Endothelial cell of umbilical vein (primary cell): ENCODE measurements at regions not wholly inside any gene's neighbourhood (a gene's known extent, or its start where the extent isn't known, plus 50 kb on each side); places are given as distances from the start of the nearest gene placed in this dataset.

Experiments
- BruUV-seq: library from RNA; stranded (reverse); fragments of 400-500 nt; replicated peaks from 2 replicates; lab custom pipeline; 2021; lab: Mats Ljungman, UMichigan
- CTCF ChIA-PET: fragments of 300-600, 350-600 bp; sonication (Branson Sonifier 250); formaldehyde crosslinking; loops from one replicate; lab custom pipeline; 2021; ENCODE audit warnings: antibody characterized with exemption, inconsistent platforms; lab: Charles Lee
- POLR2A ChIA-PET: fragments of 300-600, 350-600 bp; sonication (Branson Sonifier 250); formaldehyde crosslinking; loops from one replicate; lab custom pipeline; 2021; ENCODE audit warnings: antibody characterized with exemption, inconsistent platforms; lab: Charles Lee
- DNase-seq: peaks from one replicate; pipeline ENCODE4 v3.0.0-alpha.2; 2011; ENCODE audit warnings: low read depth, low spot score
- FAIRE-seq: peaks from 2 replicates; lab custom pipeline; 2011; peaks lifted over from hg19 to GRCh38; lab: Jason Lieb, UNC
- H2AFZ ChIP-seq: 2 replicates; pipeline ENCODE4 v1.6.0; 2012; ENCODE audit warnings: low read depth, low read length, control low read depth, inconsistent platforms
- H3K27ac ChIP-seq: 2 replicates; pipeline ENCODE4 v1.5.1; 2011; ENCODE audit warnings: low read depth, mild to moderate bottlenecking, control low read depth, low read length, moderate library complexity; ENCODE audit not compliant: insufficient read depth
- H3K27me3 ChIP-seq, 2 experiments: 2 replicates each; pipeline versions ENCODE4 v1.6.0 to v1.6.1; 2011; ENCODE audit warnings: low read length in 2 of 2, mixed read lengths in 1 of 2; ENCODE audit not compliant: control insufficient read depth in 2 of 2, insufficient read depth in 2 of 2
- H3K36me3 ChIP-seq, 2 experiments: 2 replicates in 1 of 2; 3 replicates in 1 of 2; pipeline ENCODE4 v1.5.1; 2011; ENCODE audit warnings: low read length in 2 of 2, mild to moderate bottlenecking in 1 of 2, moderate library complexity in 1 of 2; ENCODE audit not compliant: control insufficient read depth in 2 of 2, insufficient read depth in 2 of 2; ENCODE audit errors: extremely low read depth in 1 of 2
- H3K4me1 ChIP-seq: 3 replicates; pipeline ENCODE4 v1.5.1; 2011; ENCODE audit warnings: mild to moderate bottlenecking, low read length; ENCODE audit not compliant: control insufficient read depth, insufficient read depth; ENCODE audit errors: extremely low read depth
- H3K4me2 ChIP-seq: 2 replicates; pipeline ENCODE4 v1.6.1; 2011; ENCODE audit warnings: low read length, control low read depth, mixed read lengths; ENCODE audit not compliant: insufficient read depth
- H3K4me3 ChIP-seq, 3 experiments: fragments of 200-600 bp in 1 of 3; sonication (generic), shearing (Covaris generic) in 1 of 3; replicated peaks in 1 of 3; 2 replicates each; pipeline ENCODE4 v1.5.1; 2011 to 2016; ENCODE audit warnings: control low read depth in 3 of 3, low read length in 3 of 3, mild to moderate bottlenecking in 2 of 3, inconsistent platforms in 1 of 3, low read depth in 1 of 3, moderate library complexity in 1 of 3; ENCODE audit not compliant: insufficient read depth in 1 of 3
- H3K79me2 ChIP-seq: 2 replicates; pipeline ENCODE4 v1.6.0; 2012; ENCODE audit warnings: low read length, inconsistent platforms; ENCODE audit not compliant: control insufficient read depth, insufficient read depth
- H3K9ac ChIP-seq: replicated peaks from 2 replicates; pipeline ENCODE3; 2011; ENCODE audit warnings: low read length, control low read depth; ENCODE audit not compliant: insufficient read depth; ENCODE audit errors: extremely low read depth
- H3K9me1 ChIP-seq: replicated peaks from 3 replicates; pipeline ENCODE4 v1.6.0; 2011; ENCODE audit warnings: mild to moderate bottlenecking, low read length; ENCODE audit not compliant: control insufficient read depth, insufficient read depth; ENCODE audit errors: extremely low read depth
- H3K9me3 ChIP-seq: replicated peaks from 2 replicates; pipeline ENCODE4 v1.5.1; 2012; ENCODE audit warnings: low read length, inconsistent platforms; ENCODE audit not compliant: control insufficient read depth, insufficient read depth
- H4K20me1 ChIP-seq: replicated peaks from 2 replicates; pipeline ENCODE3; 2011; ENCODE audit warnings: mild to moderate bottlenecking, low read length; ENCODE audit not compliant: control insufficient read depth, insufficient read depth; ENCODE audit errors: extremely low read depth
- CTCF ChIP-seq, 2 donors: IDR thresholded peaks; 1 replicate in 1 of 2; 2 replicates in 1 of 2; pipeline ENCODE4 v1.5.1; 2011; ENCODE audit warnings: low read length in 2 of 2, mild to moderate bottlenecking in 2 of 2, moderate library complexity in 2 of 2, control low read depth in 1 of 2, inconsistent platforms in 1 of 2, low read depth in 1 of 2; ENCODE audit not compliant: insufficient read depth in 1 of 2; ENCODE audit errors: extremely low read depth in 1 of 2
- FOS ChIP-seq: IDR thresholded peaks from 2 replicates; pipeline ENCODE4 v1.6.1; 2011; ENCODE audit warnings: mild to moderate bottlenecking, low read length, moderate library complexity, borderline replicate concordance; ENCODE audit not compliant: insufficient read depth
- GATA2 ChIP-seq: IDR thresholded peaks from 2 replicates; pipeline ENCODE4 v1.7.0; 2011; ENCODE audit warnings: low read depth, mild to moderate bottlenecking, moderate library complexity, mixed read lengths, low read length; ENCODE audit not compliant: insufficient read length, insufficient read depth
- JUN ChIP-seq: IDR thresholded peaks from 2 replicates; pipeline ENCODE4 v1.6.1; 2011; ENCODE audit warnings: borderline replicate concordance, low read depth; ENCODE audit not compliant: insufficient read length, insufficient read depth
- MAX ChIP-seq: IDR thresholded peaks from 2 replicates; pipeline ENCODE4 v1.6.1; 2011; ENCODE audit not compliant: insufficient read depth, insufficient read length
- MYC ChIP-seq: IDR thresholded peaks from one replicate; pipeline ENCODE4 v1.6.1; 2011; ENCODE audit warnings: mild to moderate bottlenecking, low read depth, low read length
- POLR2AphosphoS5 ChIP-seq: IDR thresholded peaks from 2 replicates; pipeline ENCODE4 v1.6.1; 2012; ENCODE audit warnings: low read depth, mild to moderate bottlenecking, control low read depth, low read length, moderate library complexity; ENCODE audit not compliant: insufficient read depth
- dilution Hi-C: fragments of 300-500 bp; cut with MboI; formaldehyde crosslinking; loops from one replicate; pipeline ENCODE4 v1.15.0; 2019; ENCODE audit warnings: low sequenced_read_pairs; ENCODE audit not compliant: extremely low pct_ligation_motif_present
- intact Hi-C: fragments of 100-400 bp; cut with micrococcal nuclease; formaldehyde crosslinking; loops from one replicate; pipeline ENCODE4 v1.10.0; 2022

DNA sequence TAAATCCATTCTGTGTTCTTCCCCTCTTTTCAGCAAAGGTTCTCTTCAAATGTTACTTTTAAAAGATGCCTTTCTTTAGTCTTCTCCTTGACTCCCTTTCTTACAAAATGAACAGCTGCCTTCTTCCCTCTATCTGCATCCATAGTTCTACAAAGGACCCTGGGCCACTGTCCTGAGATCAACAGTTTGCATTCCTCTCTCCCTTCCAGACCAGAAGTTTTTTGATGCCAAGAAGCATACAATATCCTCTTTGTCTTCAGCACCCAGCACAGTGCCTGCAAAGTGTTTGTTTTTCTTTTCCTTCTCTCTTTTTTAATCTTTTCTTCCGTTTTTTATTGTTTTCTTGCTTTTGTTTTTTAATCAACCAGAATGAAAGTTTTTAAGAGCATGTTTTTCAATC lies 183.5 kb upstream of the SNX19 start:
- Histone ChIP-seq H3K4me2 (no peak overlapping the region), H3K27ac (no peak overlapping the region), H3K9me3 (peaks cover 2% of the 10 kb centered on the region), H3K4me3 (no peak overlapping the region), H4K20me1 (no peaks in the 10 kb centered on the region), H3K79me2 (no peaks in the 10 kb centered on the region), H3K27me3 (no peaks in the 10 kb centered on the region), H3K9me1 (no peaks in the 10 kb centered on the region), H3K36me3 (no peaks in the 10 kb centered on the region), H3K9ac (no peak overlapping the region), H2AFZ (no peak overlapping the region), H3K4me1 (no peaks in the 10 kb centered on the region)
- POLR2A ChIA-PET = no interaction called here
- intact Hi-C loops = no loop called here
- no peak for TF ChIP-seq CTCF (IDR thresholded peaks at IDR 0.05; ENCODE audit: extremely low read depth in 1 of 2, insufficient read depth in 1 of 2, low read depth in 1 of 2, low read length in 2 of 2)
- no peak for TF ChIP-seq GATA2
- no peak for TF ChIP-seq FOS
- TF ChIP-seq POLR2AphosphoS5 = no peak
- dilution Hi-C loops = no loop called here
- no peak for FAIRE-seq
- DNase-seq = no peak
- BruUV-seq = no TSS peak
- CTCF ChIA-PET = no interaction called here

DNA sequence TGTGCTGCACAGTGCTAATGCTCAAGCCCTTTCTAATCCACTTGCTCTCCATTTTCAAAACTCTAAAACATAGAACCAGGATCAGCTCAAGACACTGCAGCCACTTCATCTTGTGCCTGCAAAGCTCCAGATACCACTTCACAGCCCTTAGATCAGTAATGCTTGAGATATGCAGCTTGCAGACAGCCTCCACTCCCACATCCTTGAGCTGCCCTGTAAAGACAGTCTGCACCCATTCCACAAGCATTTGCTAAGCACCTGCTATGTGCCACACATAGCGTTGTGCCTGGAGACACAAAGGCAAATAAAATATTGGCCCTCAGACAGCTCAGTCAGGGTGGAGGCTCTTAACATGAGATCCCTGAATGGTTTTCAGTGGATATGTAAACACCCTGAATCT lies 192.5 kb upstream of the SNX19 start:
- Histone ChIP-seq H3K79me2 (no peaks in the 10 kb centered on the region), H3K4me1 (no peaks in the 10 kb centered on the region), H4K20me1 (no peaks in the 10 kb centered on the region), H3K36me3 (no peaks in the 10 kb centered on the region), H3K4me2 (no peak overlapping the region), H3K27ac (no peak overlapping the region), H3K27me3 (no peaks in the 10 kb centered on the region), H3K9me1 (no peaks in the 10 kb centered on the region), H3K4me3 (no peak overlapping the region), H3K9me3 (no peaks in the 10 kb centered on the region), H3K9ac (no peak overlapping the region), H2AFZ (no peak overlapping the region)
- FAIRE-seq (no peak), DNase-seq (no peak)
- no TSS peak for BruUV-seq
- intact Hi-C loops = no loop called here
- ChIA-PET POLR2A (no interaction called here), CTCF (no interaction called here)
- TF ChIP-seq MYC = no peak
- no peak for TF ChIP-seq MAX
- TF ChIP-seq POLR2AphosphoS5 = no peak
- no peak for TF ChIP-seq JUN
- TF ChIP-seq CTCF (IDR thresholded peaks at IDR 0.05; ENCODE audit: extremely low read depth in 1 of 2, insufficient read depth in 1 of 2, low read depth in 1 of 2, low read length in 2 of 2) = no peak
- no peak for TF ChIP-seq GATA2
- no peak for TF ChIP-seq FOS
- dilution Hi-C loops = no loop called here
